GM13976 (cell line): ENCODE measurements at regions not wholly inside any gene's neighbourhood (a gene's known extent, or its start where the extent isn't known, plus 50 kb on each side); places are given as distances from the start of the nearest gene placed in this dataset.
"Not testable (repeated sequence)": the region's sequence is repeated elsewhere in the genome, so short reads cannot be mapped to it uniquely, and the experiment has no call there.

Source experiments
- DNase-seq: peaks from one replicate; pipeline ENCODE4 v3.0.0; 2012; ENCODE audit warnings: low spot score
- CTCF ChIP-seq: IDR thresholded peaks from 2 replicates; pipeline ENCODE4 v1.5.1; 2012; ENCODE audit warnings: borderline replicate concordance, mild to moderate bottlenecking; ENCODE audit not compliant: insufficient read depth; ENCODE audit errors: extremely low read depth, missing control alignments, control extremely low read depth
- in situ Hi-C: fragments of 300-500 bp; cut with MboI; formaldehyde crosslinking; loops from one replicate; pipeline ENCODE4 v1.12.0; 2022; ENCODE audit warnings: low sequenced_read_pairs, mixed read lengths, inconsistent platforms; ENCODE audit not compliant: unreplicated experiment

- no peak for DNase-seq
- TF ChIP-seq CTCF: no peak
- in situ Hi-C loops: no loop called here
Measured at GRCh38 chr1:60847391-60847790, 235.0 kb upstream of the NFIA start.

DNA sequence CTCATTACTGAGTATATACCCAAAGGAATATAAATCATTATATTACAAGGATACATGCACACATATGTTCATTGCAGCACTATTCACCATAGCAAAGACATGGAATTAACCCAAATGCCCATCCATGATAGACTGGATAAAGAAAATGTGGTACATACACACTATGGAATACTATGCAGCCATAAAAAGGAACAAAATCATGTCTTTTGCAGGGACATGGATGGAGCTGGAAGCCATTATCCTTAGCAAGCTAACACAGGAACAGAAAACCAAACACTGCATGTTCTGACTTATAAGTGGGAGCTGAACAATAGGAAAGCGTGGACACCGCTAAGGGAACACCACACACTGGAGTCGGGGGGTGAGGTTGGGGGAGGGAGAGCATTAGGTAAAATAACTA lies 236.7 kb upstream of the NFIA start:
- in situ Hi-C loops, DNase-seq: not testable (repeated sequence)

DNA sequence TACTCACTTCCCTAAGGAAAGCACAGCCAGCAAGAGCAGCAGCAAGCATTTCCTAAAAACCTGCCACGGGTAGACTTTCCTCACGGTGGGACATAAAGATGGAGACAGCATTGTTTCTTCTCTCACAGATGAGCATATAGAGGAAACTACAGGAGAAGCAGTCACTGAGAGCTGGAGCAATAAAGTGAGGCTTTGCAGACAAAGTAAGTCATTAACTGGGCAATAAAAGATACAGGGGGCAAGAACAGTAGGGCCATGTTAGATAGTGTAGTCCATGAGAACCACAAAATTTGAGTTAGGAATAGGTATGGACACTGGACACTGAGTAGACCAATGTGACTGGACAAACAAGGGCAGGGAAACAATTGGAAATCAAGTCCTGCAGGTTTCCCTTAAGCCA lies 240.1 kb upstream of the NFIA start:
- no peak for TF ChIP-seq CTCF
- in situ Hi-C loops: no loop called here
- DNase-seq: no peak

DNA sequence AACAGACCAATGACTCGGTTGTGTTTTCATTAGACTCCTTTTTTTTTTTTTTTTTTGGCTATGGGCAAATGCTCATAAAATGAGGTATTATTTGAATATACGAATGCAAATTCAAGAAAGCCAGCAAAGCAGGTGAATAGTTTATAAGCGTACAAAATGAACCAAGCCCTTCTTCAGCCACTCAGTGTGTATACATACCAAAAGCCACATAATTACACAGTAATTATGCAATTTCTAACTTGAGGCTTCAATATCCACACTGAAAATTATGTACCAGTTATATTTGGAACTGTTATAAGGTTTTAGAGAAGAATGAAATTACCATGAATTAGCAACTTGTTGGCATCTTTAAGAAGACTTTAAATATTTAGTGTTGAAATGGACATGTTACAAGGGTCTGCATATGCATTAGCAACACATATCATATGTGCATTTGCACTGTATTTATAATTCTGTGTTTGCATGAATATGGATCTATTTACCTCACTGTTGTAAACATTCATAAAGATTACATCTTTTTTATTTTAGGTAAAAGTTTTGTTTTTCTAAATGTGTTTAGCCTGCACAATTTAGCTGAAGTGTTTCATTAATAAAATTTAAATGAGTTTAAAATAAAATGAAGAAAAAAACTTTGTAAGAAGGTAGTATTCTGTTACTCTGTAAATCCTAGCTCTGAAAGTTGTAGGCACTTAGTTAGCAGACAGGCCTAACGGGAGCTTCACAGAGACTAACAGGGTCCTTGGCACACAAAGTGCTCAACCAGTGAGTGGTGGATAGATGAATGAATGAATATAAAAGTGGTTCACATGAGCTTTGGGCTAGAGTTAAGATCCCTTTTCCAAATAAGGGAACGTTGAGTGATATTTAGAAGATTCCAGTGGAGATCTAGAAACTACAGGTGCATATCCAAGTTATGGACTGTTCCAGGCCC lies 241.0 kb upstream of the NFIA start:
- in situ Hi-C loops: no loop called here
- TF ChIP-seq CTCF: no peak
- DNase-seq: no peak

- in situ Hi-C loops, DNase-seq: not testable (repeated sequence)
Measured at GRCh38 chr1:60840476-60840875, 241.9 kb upstream of the NFIA start.

- in situ Hi-C loops: no loop called here
- no peak for TF ChIP-seq CTCF
- no peak for DNase-seq
Measured at GRCh38 chr1:60835649-60836048, 246.7 kb upstream of the NFIA start.

- in situ Hi-C loops: no loop called here
- DNase-seq: no peak
- no peak for TF ChIP-seq CTCF
Measured at GRCh38 chr1:60833173-60833572, 249.2 kb upstream of the NFIA start.

- no peak for DNase-seq
- TF ChIP-seq CTCF: no peak
- in situ Hi-C loops: no loop called here
Measured at GRCh38 chr1:60832367-60832766, 250.0 kb upstream of the NFIA start.
